OCI-LY1 (cell line): ENCODE measurements at regions not wholly inside any gene's neighbourhood (a gene's known extent, or its start where the extent isn't known, plus 50 kb on each side); places are given as distances from the start of the nearest gene placed in this dataset.

Source experiments
- H2AFZ ChIP-seq: fragments of 200-600 bp; sonication (generic), shearing (Covaris generic); 2 replicates; pipeline ENCODE4 v1.6.0; 2014; ENCODE audit warnings: antibody characterized with exemption, mild to moderate bottlenecking, low read length
- H3F3A ChIP-seq: fragments of 200-600 bp; sonication (generic), shearing (Covaris generic); 2 replicates; pipeline ENCODE4 v1.6.0; 2014; ENCODE audit warnings: mild to moderate bottlenecking, antibody characterized with exemption, low read length, moderate library complexity; ENCODE audit not compliant: insufficient read depth
- H3K27ac ChIP-seq: fragments of 200-600 bp; sonication (generic); 2 replicates; pipeline ENCODE4 v1.5.1; 2014; ENCODE audit warnings: low read length, mixed run types, mild to moderate bottlenecking, low read depth; ENCODE audit not compliant: poor library complexity, severe bottlenecking
- H3K27me3 ChIP-seq: fragments of 200-600 bp; sonication (generic); 2 replicates; pipeline ENCODE4 v1.6.0; 2014; ENCODE audit warnings: antibody characterized with exemption, mild to moderate bottlenecking, low read length, moderate library complexity; ENCODE audit not compliant: insufficient read depth
- H3K36me3 ChIP-seq: fragments of 200-600 bp; sonication (generic); 2 replicates; pipeline ENCODE4 v1.6.1; 2014; ENCODE audit warnings: mild to moderate bottlenecking, antibody characterized with exemption, low read length, moderate library complexity, mixed read lengths; ENCODE audit not compliant: insufficient read depth
- H3K4me1 ChIP-seq: fragments of 200-600 bp; sonication (generic); 2 replicates; pipeline ENCODE4 v1.5.1; 2014; ENCODE audit warnings: mild to moderate bottlenecking, low read length, moderate library complexity; ENCODE audit not compliant: insufficient read depth, severe bottlenecking
- H3K4me2 ChIP-seq: fragments of 200-600 bp; sonication (generic), shearing (Covaris generic); 2 replicates; pipeline ENCODE4 v1.6.1; 2014; ENCODE audit warnings: low read length
- H3K4me3 ChIP-seq: fragments of 200-600 bp; sonication (generic); 2 replicates; pipeline ENCODE4 v1.5.1; 2014; ENCODE audit warnings: low read length, low read depth, mild to moderate bottlenecking, mixed read lengths; ENCODE audit not compliant: poor library complexity, severe bottlenecking
- H3K79me2 ChIP-seq: fragments of 200-600 bp; shearing (Covaris generic); 2 replicates; pipeline ENCODE4 v1.6.1; 2016; ENCODE audit warnings: mixed run types, low read length, mixed read lengths; ENCODE audit not compliant: insufficient read depth
- H3K9ac ChIP-seq: fragments of 200-600 bp; sonication (generic), shearing (Covaris generic); 2 replicates; pipeline ENCODE4 v1.6.1; 2014; ENCODE audit warnings: mild to moderate bottlenecking, low read length, mixed read lengths
- H3K9me2 ChIP-seq: fragments of 200-600 bp; sonication (generic), shearing (Covaris generic); 2 replicates; pipeline ENCODE4 v1.6.1; 2014; ENCODE audit warnings: low read depth, mild to moderate bottlenecking, low read length, mixed read lengths
- H3K9me3 ChIP-seq: fragments of 200-600 bp; shearing (Covaris generic); 2 replicates; pipeline ENCODE4 v1.6.1; 2014; ENCODE audit warnings: low read length, mixed read lengths
- H4K20me1 ChIP-seq: fragments of 200-600 bp; sonication (generic), shearing (Covaris generic); 2 replicates; pipeline ENCODE4 v1.6.0; 2016; ENCODE audit warnings: mild to moderate bottlenecking, low read length; ENCODE audit not compliant: insufficient read depth
- EZH2 ChIP-seq: fragments of 200-600 bp; sonication (generic), shearing (Covaris generic); IDR thresholded peaks from 2 replicates; pipeline ENCODE4 v1.8.0; 2017; ENCODE audit warnings: borderline replicate concordance, mixed run types, mild to moderate bottlenecking, antibody characterized with exemption, low read length, moderate library complexity, mixed read lengths
- TF ChIP-seq, protein P1 (sequence below): fragments of 200-600 bp; sonication (generic), shearing (Covaris generic); IDR thresholded peaks from 2 replicates; pipeline ENCODE4 v1.5.1; 2017; ENCODE audit warnings: mild to moderate bottlenecking, antibody characterized with exemption, low read length, moderate library complexity, mixed read lengths

GRCh38 chr7:41404375-41405074 lies 298.4 kb downstream of the INHBA start:
- H4K20me1 ChIP-seq: no peaks in the 10 kb centered on the region
- no peak overlapping the region for H3K4me2 ChIP-seq
- H3K79me2 ChIP-seq: no peaks in the 10 kb centered on the region
- H3K4me1 ChIP-seq: no peaks in the 10 kb centered on the region
- H3K9ac ChIP-seq: no peak overlapping the region
- no peaks in the 10 kb centered on the region for H3F3A ChIP-seq
- no peaks in the 10 kb centered on the region for H3K9me3 ChIP-seq
- no peaks in the 10 kb centered on the region; the same call in 1 of the 2 replicates for H3K27me3 ChIP-seq
- TF ChIP-seq, protein P1, sequence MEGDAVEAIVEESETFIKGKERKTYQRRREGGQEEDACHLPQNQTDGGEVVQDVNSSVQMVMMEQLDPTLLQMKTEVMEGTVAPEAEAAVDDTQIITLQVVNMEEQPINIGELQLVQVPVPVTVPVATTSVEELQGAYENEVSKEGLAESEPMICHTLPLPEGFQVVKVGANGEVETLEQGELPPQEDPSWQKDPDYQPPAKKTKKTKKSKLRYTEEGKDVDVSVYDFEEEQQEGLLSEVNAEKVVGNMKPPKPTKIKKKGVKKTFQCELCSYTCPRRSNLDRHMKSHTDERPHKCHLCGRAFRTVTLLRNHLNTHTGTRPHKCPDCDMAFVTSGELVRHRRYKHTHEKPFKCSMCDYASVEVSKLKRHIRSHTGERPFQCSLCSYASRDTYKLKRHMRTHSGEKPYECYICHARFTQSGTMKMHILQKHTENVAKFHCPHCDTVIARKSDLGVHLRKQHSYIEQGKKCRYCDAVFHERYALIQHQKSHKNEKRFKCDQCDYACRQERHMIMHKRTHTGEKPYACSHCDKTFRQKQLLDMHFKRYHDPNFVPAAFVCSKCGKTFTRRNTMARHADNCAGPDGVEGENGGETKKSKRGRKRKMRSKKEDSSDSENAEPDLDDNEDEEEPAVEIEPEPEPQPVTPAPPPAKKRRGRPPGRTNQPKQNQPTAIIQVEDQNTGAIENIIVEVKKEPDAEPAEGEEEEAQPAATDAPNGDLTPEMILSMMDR: no peak
- no peak for TF ChIP-seq EZH2
- H3K4me3 ChIP-seq: no peak overlapping the region
- no peaks in the 10 kb centered on the region for H3K36me3 ChIP-seq
- no peak overlapping the region for H2AFZ ChIP-seq
- H3K27ac ChIP-seq: no peak overlapping the region
- H3K9me2 ChIP-seq: no peaks in the 10 kb centered on the region

DNA sequence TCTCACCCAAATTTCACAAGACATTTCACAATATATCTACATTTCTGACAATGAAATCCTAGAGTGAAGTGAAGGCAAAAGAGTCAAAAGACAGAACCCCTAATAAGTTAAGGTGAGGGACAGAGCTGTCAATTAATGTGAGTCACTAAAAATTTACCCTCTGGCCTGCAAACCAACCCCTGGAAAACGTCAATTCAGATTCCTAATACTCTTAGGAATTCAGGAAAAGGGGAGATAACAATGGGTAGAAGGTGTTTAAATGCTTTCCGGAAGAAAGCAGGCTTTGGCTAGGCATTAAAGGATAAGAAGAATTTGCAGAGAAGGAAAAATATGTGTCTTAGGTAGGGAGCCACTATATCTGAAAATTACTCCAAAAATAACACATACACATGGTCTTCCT lies 299.6 kb downstream of the INHBA start:
- TF ChIP-seq, protein P1: no peak
- no peak for TF ChIP-seq EZH2

GRCh38 chr7:41401833-41402232 lies 301.1 kb downstream of the INHBA start:
- Histone ChIP-seq H3K9me2 (no peaks in the 10 kb centered on the region), H3K79me2 (no peaks in the 10 kb centered on the region), H3K4me2 (no peak overlapping the region), H3K4me3 (no peak overlapping the region), H3F3A (no peaks in the 10 kb centered on the region), H4K20me1 (no peaks in the 10 kb centered on the region), H3K27ac (no peak overlapping the region), H3K9me3 (no peaks in the 10 kb centered on the region), H3K36me3 (no peaks in the 10 kb centered on the region), H2AFZ (no peak overlapping the region), H3K27me3 (no peaks in the 10 kb centered on the region; the same call in 1 of the 2 replicates), H3K9ac (no peak overlapping the region), H3K4me1 (no peaks in the 10 kb centered on the region)
- TF ChIP-seq EZH2: no peak
- TF ChIP-seq, protein P1: no peak

More for the DNA sequence above, 299.6 kb downstream of the INHBA start:
- H3K27me3 ChIP-seq: no peaks in the 10 kb centered on the region; the same call in 1 of the 2 replicates
- no peak overlapping the region for H3K4me3 ChIP-seq
- no peaks in the 10 kb centered on the region for H3K79me2 ChIP-seq
- no peak overlapping the region for H3K9ac ChIP-seq
- H3K36me3 ChIP-seq: no peaks in the 10 kb centered on the region
- no peaks in the 10 kb centered on the region for H3F3A ChIP-seq
- H3K9me2 ChIP-seq: no peaks in the 10 kb centered on the region
- H3K4me2 ChIP-seq: no peak overlapping the region
- H3K4me1 ChIP-seq: no peaks in the 10 kb centered on the region
- H2AFZ ChIP-seq: no peak overlapping the region
- no peak overlapping the region for H3K27ac ChIP-seq
- H3K9me3 ChIP-seq: no peaks in the 10 kb centered on the region
- H4K20me1 ChIP-seq: no peaks in the 10 kb centered on the region
